ENCODE measurements at regions not wholly inside any gene's neighbourhood (a gene's known extent, or its start where the extent isn't known, plus 50 kb on each side); places are given as distances from the start of the nearest gene placed in this dataset.
"Not testable (repeated sequence)": the region's sequence is repeated elsewhere in the genome, so short reads cannot be mapped to it uniquely, and the experiment has no call there.

GRCh38 chr21:5071180-5071579, 5450.2 kb upstream of the TPTE start:
- H3K27ac ChIP-seq (ENCODE audit: control insufficient read depth, insufficient read depth, low read length); H3K36me3 ChIP-seq (ENCODE audit: control insufficient read depth in 2 of 2, extremely low read depth in 1 of 2, insufficient read depth in 2 of 2, low read length in 2 of 2); H3K9me1 ChIP-seq (ENCODE audit: control insufficient read depth, extremely low read depth, insufficient read depth, low read length); H4K20me1 ChIP-seq (ENCODE audit: control insufficient read depth, extremely low read depth, insufficient read depth, low read length); H3K9ac ChIP-seq (ENCODE audit: control insufficient read depth, extremely low read depth, insufficient read depth, low read length); H3K79me2 ChIP-seq (ENCODE audit: control insufficient read depth, insufficient read depth, low read length); H3K27me3 ChIP-seq (ENCODE audit: control insufficient read depth, extremely low read depth, insufficient read depth, low read length); H3K4me2 ChIP-seq (ENCODE audit: control insufficient read depth, extremely low read depth, insufficient read depth, low read depth, low read length); DNase-seq (ENCODE audit: low read depth, low spot score); FAIRE-seq; H2AFZ ChIP-seq (ENCODE audit: control insufficient read depth, low read length); H3K4me3 ChIP-seq (ENCODE audit: control insufficient read depth in 2 of 3, extremely low read depth in 1 of 3, insufficient read depth in 2 of 3, low read depth in 1 of 3, low read length in 3 of 3); H3K4me1 ChIP-seq (ENCODE audit: control insufficient read depth, extremely low read depth, insufficient read depth, low read length); H3K9me3 ChIP-seq (ENCODE audit: control insufficient read depth, low read depth, low read length); dilution Hi-C loops (cut with MboI; ENCODE audit: extremely low pct_ligation_motif_present, low sequenced_read_pairs): not testable (repeated sequence)

DNA sequence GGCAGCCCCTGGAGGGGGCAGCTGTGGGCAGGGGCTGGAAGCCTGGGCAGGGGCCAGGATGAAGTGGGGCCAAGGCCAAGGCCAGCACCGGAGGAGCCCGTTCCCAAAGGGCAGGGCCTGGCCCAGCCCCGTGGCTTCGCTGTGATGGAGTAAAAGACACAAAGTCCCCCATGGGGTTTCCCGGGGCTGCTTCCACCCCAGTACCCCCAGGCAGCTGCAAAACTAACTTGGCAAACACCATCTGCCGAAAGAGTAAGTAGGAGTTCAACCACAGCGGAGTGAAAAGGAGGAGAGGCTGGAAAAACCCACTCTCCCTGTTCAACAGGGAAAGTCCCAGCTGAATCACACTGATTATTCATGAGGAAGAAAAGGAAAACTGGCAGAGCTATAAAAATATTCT, 5444.5 kb upstream of the TPTE start:
- H3K4me2 ChIP-seq (ENCODE audit: control insufficient read depth, extremely low read depth, insufficient read depth, low read depth, low read length); H4K20me1 ChIP-seq (ENCODE audit: control insufficient read depth, extremely low read depth, insufficient read depth, low read length); H3K9ac ChIP-seq (ENCODE audit: control insufficient read depth, extremely low read depth, insufficient read depth, low read length); H3K9me3 ChIP-seq (ENCODE audit: control insufficient read depth, low read depth, low read length); H3K27ac ChIP-seq (ENCODE audit: control insufficient read depth, insufficient read depth, low read length); H3K36me3 ChIP-seq (ENCODE audit: control insufficient read depth in 2 of 2, extremely low read depth in 1 of 2, insufficient read depth in 2 of 2, low read length in 2 of 2); dilution Hi-C loops (cut with MboI; ENCODE audit: extremely low pct_ligation_motif_present, low sequenced_read_pairs); FAIRE-seq; H3K4me3 ChIP-seq (ENCODE audit: control insufficient read depth in 2 of 3, extremely low read depth in 1 of 3, insufficient read depth in 2 of 3, low read depth in 1 of 3, low read length in 3 of 3); H3K27me3 ChIP-seq (ENCODE audit: control insufficient read depth, extremely low read depth, insufficient read depth, low read length); H2AFZ ChIP-seq (ENCODE audit: control insufficient read depth, low read length); H3K79me2 ChIP-seq (ENCODE audit: control insufficient read depth, insufficient read depth, low read length); H3K9me1 ChIP-seq (ENCODE audit: control insufficient read depth, extremely low read depth, insufficient read depth, low read length); DNase-seq (ENCODE audit: low read depth, low spot score); H3K4me1 ChIP-seq (ENCODE audit: control insufficient read depth, extremely low read depth, insufficient read depth, low read length): not testable (repeated sequence)

DNA sequence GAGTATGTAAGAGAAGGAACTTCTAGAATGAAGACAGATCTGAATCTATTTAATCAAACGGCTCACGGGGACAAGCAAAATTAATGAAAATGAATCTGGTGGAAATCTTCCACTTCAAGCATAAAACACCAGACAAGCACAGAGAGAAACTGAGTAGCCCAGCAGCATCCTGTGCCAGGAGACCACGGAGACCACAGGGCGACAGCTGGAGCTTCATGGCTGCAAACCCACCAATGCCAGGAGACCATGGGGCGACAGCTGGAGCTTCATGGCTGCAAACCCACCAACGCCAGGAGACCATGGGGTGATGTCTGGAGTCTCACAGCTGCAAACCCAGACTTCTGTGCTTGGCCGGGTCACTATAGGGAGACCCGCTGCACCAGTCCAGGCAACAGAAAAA, 5442.0 kb upstream of the TPTE start:
- H3K9me1 ChIP-seq (ENCODE audit: control insufficient read depth, extremely low read depth, insufficient read depth, low read length); dilution Hi-C loops (cut with MboI; ENCODE audit: extremely low pct_ligation_motif_present, low sequenced_read_pairs): not testable (repeated sequence)

DNA sequence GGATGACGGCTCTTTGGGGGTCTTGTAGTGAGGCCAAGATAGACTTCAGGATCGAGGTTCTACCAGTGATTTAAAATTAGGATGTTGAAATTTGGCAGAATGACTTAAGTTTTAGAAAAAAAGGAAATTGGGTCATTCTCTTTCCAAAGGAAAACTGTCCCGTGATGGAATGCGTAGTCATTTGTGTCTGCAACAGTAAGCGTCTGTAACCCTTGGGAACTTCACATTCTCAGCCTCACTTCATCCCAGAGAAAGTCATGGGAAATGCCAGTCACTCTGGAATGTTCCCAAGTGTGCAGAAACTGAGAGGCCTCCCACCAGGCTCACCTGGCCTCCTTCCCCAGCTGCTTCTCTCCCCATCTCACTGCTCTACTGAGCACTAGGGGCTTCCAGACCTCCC, 5441.4 kb upstream of the TPTE start:
- H3K4me1 ChIP-seq (ENCODE audit: control insufficient read depth, extremely low read depth, insufficient read depth, low read length); H3K9me1 ChIP-seq (ENCODE audit: control insufficient read depth, extremely low read depth, insufficient read depth, low read length): not testable (repeated sequence)

More for the DNA sequence above, 5442.0 kb upstream of the TPTE start:
- not testable (repeated sequence) for DNase-seq (ENCODE audit: low read depth, low spot score); H3K27me3 ChIP-seq (ENCODE audit: control insufficient read depth, extremely low read depth, insufficient read depth, low read length); H3K4me2 ChIP-seq (ENCODE audit: control insufficient read depth, extremely low read depth, insufficient read depth, low read depth, low read length); FAIRE-seq; H3K4me3 ChIP-seq (ENCODE audit: control insufficient read depth in 2 of 3, extremely low read depth in 1 of 3, insufficient read depth in 2 of 3, low read depth in 1 of 3, low read length in 3 of 3); H3K79me2 ChIP-seq (ENCODE audit: control insufficient read depth, insufficient read depth, low read length); H3K9me3 ChIP-seq (ENCODE audit: control insufficient read depth, low read depth, low read length); H2AFZ ChIP-seq (ENCODE audit: control insufficient read depth, low read length); H3K9ac ChIP-seq (ENCODE audit: control insufficient read depth, extremely low read depth, insufficient read depth, low read length); H3K27ac ChIP-seq (ENCODE audit: control insufficient read depth, insufficient read depth, low read length); H3K36me3 ChIP-seq (ENCODE audit: control insufficient read depth in 2 of 2, extremely low read depth in 1 of 2, insufficient read depth in 2 of 2, low read length in 2 of 2); H4K20me1 ChIP-seq (ENCODE audit: control insufficient read depth, extremely low read depth, insufficient read depth, low read length); H3K4me1 ChIP-seq (ENCODE audit: control insufficient read depth, extremely low read depth, insufficient read depth, low read length)

DNA sequence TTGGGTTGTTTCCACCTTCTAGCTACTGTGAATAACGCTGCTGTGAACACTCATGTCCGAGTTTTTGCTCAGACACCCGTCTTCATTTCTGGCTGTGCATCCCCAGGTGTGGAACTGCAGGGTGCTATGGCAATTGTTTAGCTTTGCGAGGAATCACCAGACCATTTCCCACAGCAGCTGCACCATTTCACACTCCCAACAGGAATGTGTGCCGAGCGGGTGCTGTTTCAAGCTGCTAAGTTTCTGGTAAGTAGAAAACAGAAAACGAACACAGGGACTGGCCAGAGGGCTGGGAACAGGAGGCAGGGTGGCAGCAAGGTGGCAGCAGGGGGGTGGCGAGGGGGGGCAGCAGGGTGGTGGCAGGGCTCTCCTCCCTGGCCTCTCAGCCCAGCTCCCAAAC, 5437.1 kb upstream of the TPTE start:
- H3K27me3 ChIP-seq (ENCODE audit: control insufficient read depth, extremely low read depth, insufficient read depth, low read length); H3K36me3 ChIP-seq (ENCODE audit: control insufficient read depth in 2 of 2, extremely low read depth in 1 of 2, insufficient read depth in 2 of 2, low read length in 2 of 2); dilution Hi-C loops (cut with MboI; ENCODE audit: extremely low pct_ligation_motif_present, low sequenced_read_pairs); H3K27ac ChIP-seq (ENCODE audit: control insufficient read depth, insufficient read depth, low read length); H3K79me2 ChIP-seq (ENCODE audit: control insufficient read depth, insufficient read depth, low read length); H3K4me3 ChIP-seq (ENCODE audit: control insufficient read depth in 2 of 3, extremely low read depth in 1 of 3, insufficient read depth in 2 of 3, low read depth in 1 of 3, low read length in 3 of 3); DNase-seq (ENCODE audit: low read depth, low spot score); H3K4me1 ChIP-seq (ENCODE audit: control insufficient read depth, extremely low read depth, insufficient read depth, low read length); H3K9ac ChIP-seq (ENCODE audit: control insufficient read depth, extremely low read depth, insufficient read depth, low read length); H2AFZ ChIP-seq (ENCODE audit: control insufficient read depth, low read length); H3K4me2 ChIP-seq (ENCODE audit: control insufficient read depth, extremely low read depth, insufficient read depth, low read depth, low read length); H3K9me3 ChIP-seq (ENCODE audit: control insufficient read depth, low read depth, low read length); FAIRE-seq; H3K9me1 ChIP-seq (ENCODE audit: control insufficient read depth, extremely low read depth, insufficient read depth, low read length); H4K20me1 ChIP-seq (ENCODE audit: control insufficient read depth, extremely low read depth, insufficient read depth, low read length): not testable (repeated sequence)

More for the DNA sequence above, 5441.4 kb upstream of the TPTE start:
- H2AFZ ChIP-seq (ENCODE audit: control insufficient read depth, low read length); H3K27me3 ChIP-seq (ENCODE audit: control insufficient read depth, extremely low read depth, insufficient read depth, low read length); H3K79me2 ChIP-seq (ENCODE audit: control insufficient read depth, insufficient read depth, low read length); H3K9ac ChIP-seq (ENCODE audit: control insufficient read depth, extremely low read depth, insufficient read depth, low read length); dilution Hi-C loops (cut with MboI; ENCODE audit: extremely low pct_ligation_motif_present, low sequenced_read_pairs); H3K4me2 ChIP-seq (ENCODE audit: control insufficient read depth, extremely low read depth, insufficient read depth, low read depth, low read length); H3K27ac ChIP-seq (ENCODE audit: control insufficient read depth, insufficient read depth, low read length); FAIRE-seq; H4K20me1 ChIP-seq (ENCODE audit: control insufficient read depth, extremely low read depth, insufficient read depth, low read length); DNase-seq (ENCODE audit: low read depth, low spot score); H3K36me3 ChIP-seq (ENCODE audit: control insufficient read depth in 2 of 2, extremely low read depth in 1 of 2, insufficient read depth in 2 of 2, low read length in 2 of 2); H3K9me3 ChIP-seq (ENCODE audit: control insufficient read depth, low read depth, low read length); H3K4me3 ChIP-seq (ENCODE audit: control insufficient read depth in 2 of 3, extremely low read depth in 1 of 3, insufficient read depth in 2 of 3, low read depth in 1 of 3, low read length in 3 of 3): not testable (repeated sequence)

All from keratinocyte (primary cell).